ENCODE measurements at regions not wholly inside any gene's neighbourhood (a gene's known extent, or its start where the extent isn't known, plus 50 kb on each side); places are given as distances from the start of the nearest gene placed in this dataset.

DNA sequence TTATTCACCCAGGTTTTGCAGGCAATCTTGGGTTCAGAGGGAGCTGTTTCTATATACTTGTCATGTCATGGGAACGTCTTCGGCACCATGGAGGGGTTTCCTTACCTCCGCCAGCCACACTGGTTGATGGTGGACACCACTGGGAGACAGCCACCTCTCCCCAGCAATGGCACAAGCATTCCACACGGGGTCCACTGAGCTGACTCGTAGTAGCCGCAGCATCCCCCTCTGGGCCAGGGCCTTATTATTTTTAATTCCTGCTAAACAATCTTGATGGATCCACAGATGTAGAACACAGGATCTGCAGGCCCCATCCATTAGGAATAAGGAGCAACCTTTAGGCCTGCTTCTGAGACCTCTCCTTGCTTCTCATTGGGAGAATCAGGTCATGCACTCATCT lies 132.9 kb downstream of the DICER1 start:
- TF ChIP-seq, protein P1, sequence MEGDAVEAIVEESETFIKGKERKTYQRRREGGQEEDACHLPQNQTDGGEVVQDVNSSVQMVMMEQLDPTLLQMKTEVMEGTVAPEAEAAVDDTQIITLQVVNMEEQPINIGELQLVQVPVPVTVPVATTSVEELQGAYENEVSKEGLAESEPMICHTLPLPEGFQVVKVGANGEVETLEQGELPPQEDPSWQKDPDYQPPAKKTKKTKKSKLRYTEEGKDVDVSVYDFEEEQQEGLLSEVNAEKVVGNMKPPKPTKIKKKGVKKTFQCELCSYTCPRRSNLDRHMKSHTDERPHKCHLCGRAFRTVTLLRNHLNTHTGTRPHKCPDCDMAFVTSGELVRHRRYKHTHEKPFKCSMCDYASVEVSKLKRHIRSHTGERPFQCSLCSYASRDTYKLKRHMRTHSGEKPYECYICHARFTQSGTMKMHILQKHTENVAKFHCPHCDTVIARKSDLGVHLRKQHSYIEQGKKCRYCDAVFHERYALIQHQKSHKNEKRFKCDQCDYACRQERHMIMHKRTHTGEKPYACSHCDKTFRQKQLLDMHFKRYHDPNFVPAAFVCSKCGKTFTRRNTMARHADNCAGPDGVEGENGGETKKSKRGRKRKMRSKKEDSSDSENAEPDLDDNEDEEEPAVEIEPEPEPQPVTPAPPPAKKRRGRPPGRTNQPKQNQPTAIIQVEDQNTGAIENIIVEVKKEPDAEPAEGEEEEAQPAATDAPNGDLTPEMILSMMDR (optimal IDR thresholded peaks at IDR 0.05 in 1 of 3, IDR thresholded peaks at IDR 0.05 in 1 of 3, conservative IDR thresholded peaks at IDR 0.05 in 1 of 3; ENCODE audit: extremely low read depth in 1 of 3, insufficient read depth in 2 of 3, low read length in 3 of 3), result no peak
- no peak for TF ChIP-seq EZH2 (IDR thresholded peaks at IDR 0.05; ENCODE audit: low read length)

Data from keratinocyte (primary cell).